NCI-H526 treated with DMSO at 0.1 percent for 48 hours (cell line): ENCODE measurements at regions not wholly inside any gene's neighbourhood (a gene's known extent, or its start where the extent isn't known, plus 50 kb on each side); places are given as distances from the start of the nearest gene placed in this dataset.

Experiments
- DNase-seq: peaks from one replicate; lab custom pipeline; 2025; lab: John Stamatoyannopoulos, UW

DNA sequence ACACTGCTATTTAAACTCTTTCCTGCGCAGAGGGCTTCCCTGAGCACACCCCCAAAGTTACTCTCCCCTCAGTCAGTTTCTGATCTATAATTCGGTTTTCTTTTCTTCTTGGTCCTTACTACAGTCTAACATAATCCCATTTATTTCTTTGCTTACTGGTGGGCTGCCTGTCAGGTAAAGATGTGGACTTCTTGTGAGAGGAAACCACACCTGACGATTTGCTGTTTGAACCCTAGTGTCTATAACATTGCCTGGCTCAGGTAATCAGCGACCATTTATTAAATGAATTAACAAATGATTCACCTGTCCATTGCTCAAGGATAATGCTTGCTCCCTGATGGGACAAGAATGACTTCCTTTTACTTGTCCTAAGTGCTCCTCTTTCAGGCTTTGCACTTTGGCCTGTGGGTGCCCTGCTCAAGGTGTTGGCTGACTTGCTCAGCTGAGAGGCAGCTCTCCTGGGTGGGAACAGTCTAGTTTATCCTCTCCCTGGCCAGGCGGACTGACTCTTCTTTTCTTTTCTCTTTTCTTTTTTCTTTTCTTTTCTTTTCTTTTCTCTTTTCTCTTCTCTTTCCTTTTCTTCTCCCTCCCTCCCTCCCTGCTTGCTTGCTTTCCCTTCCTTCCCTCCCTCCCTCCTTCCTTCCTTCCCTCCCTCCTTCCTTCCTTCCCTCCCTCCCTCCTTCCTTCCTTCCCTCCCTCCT lies 233.1 kb downstream of the BCAS1 start:
- DNase-seq, result no peak

GRCh38 chr20:53834749-53835148 lies 235.6 kb downstream of the BCAS1 start:
- no peak for DNase-seq

DNA sequence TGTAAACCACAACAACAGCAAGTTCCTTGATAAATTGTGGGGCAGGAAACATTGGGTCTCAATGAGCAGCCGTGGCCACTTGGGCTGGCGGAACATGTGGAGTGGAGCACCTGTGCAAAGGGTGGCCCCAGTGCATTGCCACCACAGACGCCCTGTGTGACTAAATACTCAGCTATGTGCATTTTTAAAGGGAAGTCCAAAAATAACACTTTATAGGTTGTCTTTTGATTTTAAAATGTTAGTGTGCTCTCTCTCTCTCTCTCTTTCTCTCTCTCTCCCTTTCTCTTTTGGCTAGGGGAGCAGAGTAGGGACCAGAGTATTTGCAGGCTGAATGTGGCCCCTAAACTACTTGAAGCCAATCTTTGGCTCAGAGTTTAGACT lies 236.3 kb downstream of the BCAS1 start:
- DNase-seq, result no peak

DNA sequence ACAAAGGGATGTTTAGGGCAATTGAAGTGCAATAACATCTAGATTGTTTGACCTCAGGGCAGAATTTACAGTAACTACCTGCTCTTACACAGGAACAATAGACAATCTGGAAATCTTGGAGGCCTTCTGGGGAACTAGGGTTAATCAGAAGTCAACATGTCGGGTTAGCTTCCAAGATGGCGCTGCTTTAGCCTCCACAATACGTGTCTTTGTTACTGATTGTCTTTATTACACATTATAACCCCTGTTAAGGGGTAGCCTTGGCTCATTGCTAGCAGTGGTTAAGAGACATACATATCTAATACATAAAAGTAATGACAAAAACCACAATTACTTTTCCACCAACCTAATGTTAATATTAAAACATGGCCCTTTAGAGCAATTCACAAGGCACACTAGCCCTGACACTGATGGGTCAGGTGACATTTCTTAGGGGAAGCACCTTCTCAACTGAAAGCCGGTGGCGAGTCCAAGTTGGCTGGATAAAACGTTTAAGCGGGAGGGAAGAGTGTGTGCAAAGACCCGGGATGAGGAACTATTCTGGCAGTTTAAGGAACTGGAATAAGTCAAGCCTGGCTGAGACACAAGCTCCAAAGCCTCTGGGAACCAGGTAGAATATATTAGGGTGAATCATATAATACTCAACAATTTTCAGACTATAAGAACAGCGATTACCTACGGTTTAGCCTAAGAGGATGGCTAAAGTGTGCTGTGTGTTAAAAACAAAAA lies 236.9 kb downstream of the BCAS1 start:
- DNase-seq, result no peak

DNA sequence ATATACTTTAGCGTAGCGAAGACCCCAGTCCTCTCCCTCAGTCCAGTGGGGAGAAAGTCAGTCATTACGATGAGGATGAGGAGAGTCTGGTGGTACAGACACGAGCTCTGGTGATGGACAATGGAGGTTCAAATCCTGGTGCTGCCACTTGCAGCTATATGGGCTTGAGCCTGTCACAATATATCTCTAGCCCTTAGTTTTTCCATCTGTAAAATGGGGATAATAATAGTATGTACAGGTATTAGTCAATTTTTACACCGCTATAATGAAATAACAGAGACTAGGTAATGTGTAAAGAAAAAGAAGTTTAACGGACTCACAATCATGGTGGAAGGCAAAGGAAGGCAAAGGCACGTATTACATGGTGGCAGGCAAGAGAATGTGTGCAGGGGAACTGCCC lies 237.9 kb downstream of the BCAS1 start:
- no peak for DNase-seq

GRCh38 chr20:53831812-53832211 lies 238.2 kb upstream of the ZNF217 start:
- no peak for DNase-seq

- DNase-seq, result no peak
Observed at GRCh38 chr20:53831228-53831627, 237.6 kb upstream of the ZNF217 start.

DNA sequence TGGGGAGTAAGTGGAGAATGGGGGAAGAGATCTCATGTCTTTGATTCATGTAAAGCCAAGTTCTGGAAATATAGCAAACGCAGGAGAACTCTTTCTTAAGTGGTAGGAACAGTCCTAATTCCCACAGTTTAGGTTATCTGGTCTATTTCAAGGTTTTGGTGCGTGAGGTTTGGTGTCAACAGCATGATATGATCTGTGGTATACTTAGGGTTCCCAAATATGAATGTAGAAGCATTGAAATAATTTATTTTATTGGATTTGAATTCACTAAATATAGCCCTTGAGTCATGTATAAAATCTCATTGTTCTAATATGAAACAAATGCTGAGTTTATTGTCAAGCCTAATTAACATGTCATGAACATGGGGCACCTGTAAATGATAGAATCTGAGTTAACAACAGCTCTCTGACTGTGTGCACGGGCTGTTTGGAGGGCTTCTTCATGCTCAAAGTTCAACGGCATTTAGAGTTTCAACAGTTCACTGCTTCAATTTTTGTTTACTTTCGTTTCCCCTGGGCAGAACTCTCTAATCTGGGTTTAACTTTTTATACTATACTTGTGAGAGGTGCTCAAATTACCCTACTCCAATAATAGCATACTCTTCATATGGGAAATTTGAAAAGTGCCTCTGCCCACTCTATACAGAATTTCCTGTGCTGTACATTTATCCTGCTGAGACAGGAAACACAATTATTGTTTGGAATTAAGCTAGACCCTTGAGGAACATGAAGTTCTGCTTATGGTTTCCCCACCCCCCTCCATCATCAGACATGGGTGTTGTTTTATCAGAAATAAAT lies 236.3 kb upstream of the ZNF217 start:
- no peak for DNase-seq

- DNase-seq, result no peak
Observed at GRCh38 chr20:53829255-53829723, 235.7 kb upstream of the ZNF217 start.

DNA sequence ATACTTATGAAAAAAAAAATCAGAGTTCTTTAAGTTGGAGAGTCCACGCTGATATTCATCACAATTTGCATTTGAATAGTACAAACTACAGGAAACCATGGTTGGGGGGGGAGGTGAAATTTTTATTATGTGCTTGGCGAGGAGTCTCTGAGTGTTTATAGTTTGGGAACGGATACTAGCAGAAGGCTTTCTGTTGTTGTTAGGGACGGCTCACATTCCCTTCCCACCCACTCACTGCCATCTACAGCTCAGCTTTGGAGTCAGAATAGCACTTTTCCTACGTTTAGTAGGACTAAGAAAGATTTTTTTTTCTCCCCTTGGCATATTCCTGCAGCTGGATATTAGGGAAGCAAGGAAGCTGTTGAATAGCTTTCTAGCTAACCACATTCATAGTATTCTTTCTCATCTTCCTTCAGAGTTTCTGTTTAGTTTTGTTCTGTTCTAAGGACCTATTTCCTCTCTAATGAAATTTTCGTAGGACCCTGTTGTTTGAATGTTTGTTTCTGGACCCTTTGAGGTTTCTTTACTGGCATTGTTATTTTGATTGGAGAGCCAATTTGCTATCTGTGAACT lies 235.1 kb upstream of the ZNF217 start:
- DNase-seq, result peak; percentile 3

- no peak for DNase-seq
Observed at GRCh38 chr20:53828088-53828681, 234.5 kb upstream of the ZNF217 start.

DNA sequence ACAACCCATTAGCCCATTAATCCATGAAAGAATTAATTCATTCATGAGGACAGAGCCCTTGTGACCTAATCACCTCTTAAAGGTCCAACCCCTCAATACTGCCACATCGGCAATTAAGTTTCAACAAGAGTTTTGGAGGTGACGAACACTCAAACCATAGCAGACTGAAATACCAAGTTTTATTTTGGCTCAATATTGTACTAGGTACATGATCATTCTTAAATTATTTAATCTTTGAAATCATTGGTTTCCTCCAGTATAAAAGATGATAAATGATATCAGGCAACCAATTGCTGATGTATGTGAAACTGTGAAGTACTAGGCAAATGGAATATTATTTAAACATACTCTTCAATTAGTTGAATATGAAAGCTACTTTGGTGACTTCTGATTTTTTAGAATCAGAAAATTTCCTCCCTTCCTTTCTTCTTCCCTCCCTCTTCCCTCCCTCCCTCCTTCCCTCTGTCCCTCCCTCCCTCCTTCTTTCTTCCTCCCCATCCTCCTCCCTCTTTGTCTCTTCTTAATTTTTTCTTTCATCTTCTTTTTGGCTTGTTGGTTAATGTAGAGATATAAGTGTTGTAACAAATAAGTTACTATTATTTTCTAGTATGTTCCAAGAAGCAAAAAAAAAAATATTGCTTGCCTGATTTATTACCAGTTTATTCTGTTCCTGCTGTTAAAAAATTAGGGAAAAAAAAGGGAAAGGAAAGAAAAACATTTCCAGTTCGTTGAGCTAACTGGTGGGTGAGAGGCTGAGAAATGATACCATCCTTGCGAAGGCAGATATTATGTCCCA lies 233.9 kb upstream of the ZNF217 start:
- no peak for DNase-seq

- DNase-seq, result no peak
Observed at GRCh38 chr20:53826597-53827291, 233.1 kb upstream of the ZNF217 start.

DNA sequence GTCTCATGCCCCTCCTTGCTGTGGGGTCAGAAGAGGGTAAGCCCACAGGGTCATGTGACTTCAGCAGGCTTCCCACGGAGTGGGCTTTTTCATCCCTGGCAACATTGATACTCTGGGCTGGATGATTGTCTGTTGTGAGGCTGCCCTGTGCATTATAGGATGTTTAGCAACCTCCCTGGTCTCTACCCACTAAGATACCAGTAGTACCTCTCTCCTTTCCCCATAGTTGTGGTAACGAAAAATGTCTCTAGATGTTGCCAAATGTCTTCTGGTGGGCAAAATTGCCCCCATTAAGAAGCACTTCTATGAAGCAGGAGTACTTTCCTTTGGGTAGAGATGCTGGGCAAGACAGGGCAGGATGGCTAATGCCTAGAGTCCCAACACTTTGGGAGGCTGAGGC lies 232.5 kb upstream of the ZNF217 start:
- no peak for DNase-seq

- DNase-seq, result no peak
Observed at GRCh38 chr20:53825282-53825681, 231.6 kb upstream of the ZNF217 start.

GRCh38 chr20:53824779-53825178 lies 231.1 kb upstream of the ZNF217 start:
- no peak for DNase-seq

GRCh38 chr20:53823121-53823764 lies 229.6 kb upstream of the ZNF217 start:
- no peak for DNase-seq

DNA sequence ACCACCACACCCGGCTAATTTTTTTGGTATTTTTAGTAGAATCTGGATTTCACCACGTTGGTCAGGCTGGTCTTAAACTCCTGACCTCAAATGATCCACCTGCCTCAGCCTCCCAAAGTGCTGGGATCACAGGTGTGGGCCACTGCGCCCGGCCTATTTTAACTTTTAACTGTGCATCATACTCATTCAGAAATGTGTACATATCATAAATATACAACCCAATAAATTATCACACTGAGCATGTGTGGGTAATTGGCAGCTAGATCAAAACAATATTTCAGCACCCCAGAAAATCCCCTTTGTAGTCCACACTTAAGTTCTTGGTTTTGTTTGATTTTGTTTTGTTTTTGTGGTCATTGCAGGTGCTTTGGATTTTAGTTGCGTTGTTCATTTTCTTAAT lies 228.9 kb upstream of the ZNF217 start:
- DNase-seq, result no peak

GRCh38 chr20:53819973-53820451 lies 226.4 kb upstream of the ZNF217 start:
- no peak for DNase-seq
